ENCODE measurements at regions not wholly inside any gene's neighbourhood (a gene's known extent, or its start where the extent isn't known, plus 50 kb on each side); places are given as distances from the start of the nearest gene placed in this dataset.

DNA sequence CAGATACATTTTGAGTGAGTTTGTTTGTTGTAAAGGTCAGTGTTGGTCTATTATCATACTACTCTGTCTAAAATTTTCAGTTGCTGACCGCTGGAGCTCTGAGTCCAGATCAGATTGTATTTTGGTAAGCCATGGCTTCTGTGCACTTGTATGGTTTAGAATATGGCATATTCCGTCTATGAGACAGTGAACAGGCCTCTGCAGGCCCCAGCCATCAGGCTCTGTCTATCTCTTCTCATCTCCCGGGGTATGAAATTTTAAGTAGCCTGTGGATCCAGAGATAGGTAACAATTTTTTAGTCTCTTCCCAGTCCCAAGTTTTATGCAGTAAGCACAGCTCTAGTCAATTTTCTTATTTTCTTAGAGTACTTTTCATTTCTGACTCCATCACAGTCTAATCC, 1929.1 kb upstream of the SEL1L start:
- TF ChIP-seq POLR2AphosphoS5 (IDR thresholded peaks at IDR 0.05; ENCODE audit: low read depth, low read length) (no peak), POLR2A (IDR thresholded peaks at IDR 0.05; ENCODE audit: low read depth, low read length) (no peak)
